GM19035 (cell line): ENCODE measurements at regions not wholly inside any gene's neighbourhood (a gene's known extent, or its start where the extent isn't known, plus 50 kb on each side); places are given as distances from the start of the nearest gene placed in this dataset.

Source experiments
- ATAC-seq: cut with Tn5 transposase; IDR thresholded peaks from one replicate; pipeline ENCODE4 v1.9.1; 2021; ENCODE audit not compliant: unreplicated experiment

GRCh38 chr15:94673801-94674200 lies 442.4 kb downstream of the MCTP2 start:
- no peak for ATAC-seq

DNA sequence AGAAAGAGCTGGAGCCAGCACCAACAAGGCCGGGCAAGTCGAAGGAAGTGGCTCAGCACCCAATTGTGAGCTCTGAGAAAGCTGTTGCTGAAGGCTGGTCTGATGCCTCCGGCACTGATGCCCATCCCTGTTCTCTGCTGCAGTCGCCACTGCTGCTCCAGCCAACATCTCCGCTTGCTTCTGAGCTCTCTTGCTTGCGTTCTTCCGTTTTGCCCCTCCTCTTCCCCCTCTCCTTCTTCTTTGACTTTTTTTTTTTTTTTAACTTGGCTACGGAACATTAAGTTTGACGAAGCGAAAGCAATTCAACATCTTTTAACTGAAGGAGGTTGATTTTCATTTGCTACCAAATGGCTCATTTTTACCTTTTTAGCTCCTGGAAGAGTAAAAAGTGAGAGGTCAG lies 442.9 kb downstream of the MCTP2 start:
- no peak for ATAC-seq

- no peak for ATAC-seq
These were observed 445.9 kb downstream of the MCTP2 start for GRCh38 chr15:94677202-94677790.

DNA sequence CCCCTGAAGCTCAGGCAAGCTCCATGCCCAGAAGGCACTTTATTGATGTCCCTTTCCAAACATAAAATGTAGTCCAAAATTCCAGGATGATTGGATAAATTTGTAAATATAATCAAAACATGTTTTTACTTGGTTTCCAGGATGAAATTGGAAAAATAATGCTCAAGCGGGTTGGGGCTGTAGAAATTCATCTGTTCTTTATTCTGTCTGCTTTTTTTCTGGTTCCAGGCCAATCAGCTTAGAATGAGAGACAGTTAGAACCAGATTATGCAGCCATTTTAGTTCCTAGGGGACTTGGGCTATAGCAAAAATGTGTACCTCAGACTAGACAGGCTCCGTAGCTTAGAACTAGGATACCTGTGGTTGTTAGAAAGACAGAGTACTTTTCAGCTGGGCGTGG lies 450.8 kb downstream of the MCTP2 start:
- ATAC-seq: no peak

DNA sequence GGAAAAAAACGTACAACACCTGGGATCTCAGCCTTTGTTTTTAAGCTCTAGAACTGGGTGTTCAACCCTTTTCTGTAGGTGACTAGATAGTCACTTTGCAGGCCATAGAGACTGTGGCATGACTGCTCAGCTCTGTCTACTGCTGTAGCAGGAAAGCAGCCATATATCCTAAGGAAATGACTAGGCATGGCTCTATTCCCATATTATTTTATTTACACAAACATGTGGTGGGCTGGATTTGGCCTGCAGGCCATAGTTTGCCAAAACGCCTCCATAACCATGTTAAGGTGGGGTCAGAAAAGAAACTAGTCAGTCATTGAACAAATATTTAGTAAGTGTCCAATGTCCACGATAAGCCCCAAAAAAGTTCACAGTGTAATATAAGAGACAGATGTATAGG lies 452.5 kb downstream of the MCTP2 start:
- no peak for ATAC-seq

GRCh38 chr15:94691169-94691568 lies 459.8 kb downstream of the MCTP2 start:
- no peak for ATAC-seq

DNA sequence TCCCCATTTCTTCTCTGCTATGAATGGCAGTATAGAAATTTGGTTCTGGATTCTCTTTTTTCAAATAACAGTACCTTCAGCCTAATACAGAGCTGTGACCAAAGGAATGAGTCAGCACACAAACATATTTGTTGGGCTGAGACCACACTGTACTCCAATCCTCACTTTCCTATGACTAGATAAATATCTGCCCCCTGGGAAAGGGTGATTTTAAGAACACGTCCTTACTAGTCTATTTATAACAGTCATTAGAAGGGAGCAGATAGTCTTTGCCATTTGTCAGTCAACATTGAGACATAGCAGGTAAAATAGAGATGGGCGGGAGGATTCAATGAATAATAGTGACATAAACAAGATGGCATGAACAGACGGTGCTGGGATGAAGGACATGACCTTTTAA lies 461.3 kb downstream of the MCTP2 start:
- no peak for ATAC-seq

DNA sequence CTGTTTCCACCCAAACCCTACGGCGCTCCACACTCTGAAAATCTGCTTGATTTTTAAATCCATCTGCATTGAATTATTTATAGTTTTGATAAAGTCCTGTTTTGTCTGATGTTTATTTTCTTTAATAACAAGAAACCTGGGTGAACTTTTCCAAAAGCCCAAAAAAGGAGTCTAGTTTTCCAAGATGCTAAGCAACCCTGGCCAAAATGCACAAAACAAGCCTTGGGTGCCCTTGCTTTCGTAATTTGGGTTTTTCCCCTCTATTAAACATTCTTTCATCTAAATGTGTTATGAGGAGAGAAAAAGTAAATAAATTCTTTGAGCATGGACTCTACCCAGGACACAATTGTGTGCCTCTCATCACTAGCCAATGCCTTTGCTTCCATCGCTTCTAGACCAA lies 468.9 kb downstream of the MCTP2 start:
- ATAC-seq: no peak

DNA sequence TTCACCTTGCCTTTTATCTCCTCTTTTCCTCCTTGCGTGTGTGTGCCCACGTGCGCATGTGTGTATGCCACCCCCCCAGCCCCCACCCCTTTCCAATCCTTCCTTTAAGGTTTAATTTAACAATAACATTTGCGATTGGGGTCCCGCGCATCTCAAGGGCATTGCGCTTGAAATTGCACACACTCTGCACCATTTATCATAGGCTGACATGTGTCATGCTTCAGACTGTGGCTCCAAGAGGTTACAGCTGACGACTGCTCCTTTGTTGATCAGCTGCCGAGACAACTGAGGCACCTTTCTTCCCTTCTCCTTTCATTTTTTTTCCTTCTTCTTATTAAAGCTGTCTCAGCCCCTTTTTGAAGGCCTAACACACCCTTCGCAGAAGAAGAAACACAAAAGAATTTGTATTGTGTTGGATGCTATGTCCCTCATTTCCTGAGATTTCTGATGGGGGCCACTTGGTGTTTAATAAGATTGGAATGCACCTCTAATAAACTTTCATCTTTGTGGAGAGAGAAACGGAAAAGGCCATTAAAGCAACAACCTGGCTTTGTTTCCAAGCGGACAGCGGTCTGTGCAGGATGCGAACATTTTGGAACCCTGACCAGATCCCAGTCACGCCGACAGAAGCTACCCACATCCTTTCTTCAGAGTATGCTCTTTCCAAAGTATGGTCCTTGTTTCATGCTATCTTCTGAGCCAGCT lies 470.1 kb downstream of the MCTP2 start:
- no peak for ATAC-seq

DNA sequence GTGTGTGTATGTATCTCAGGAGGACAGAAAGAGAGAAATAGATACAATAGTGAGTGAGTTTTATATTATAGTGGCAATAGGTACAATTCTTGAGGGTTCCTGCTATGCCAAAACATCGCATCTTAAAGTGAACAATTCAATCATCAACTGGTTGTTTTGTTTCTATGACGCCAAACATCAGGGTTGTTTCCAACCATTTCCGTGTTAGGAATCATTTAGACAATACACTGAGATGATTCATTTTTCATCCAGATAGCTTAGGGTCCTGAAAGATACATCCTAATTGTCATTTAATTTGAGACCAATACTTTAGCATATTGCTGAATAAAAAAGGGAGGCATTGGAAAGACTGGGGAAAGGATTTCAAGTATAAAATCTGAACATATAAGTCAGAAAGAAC lies 472.2 kb downstream of the MCTP2 start:
- no peak for ATAC-seq

GRCh38 chr15:94704421-94704820 lies 473.1 kb downstream of the MCTP2 start:
- no peak for ATAC-seq

DNA sequence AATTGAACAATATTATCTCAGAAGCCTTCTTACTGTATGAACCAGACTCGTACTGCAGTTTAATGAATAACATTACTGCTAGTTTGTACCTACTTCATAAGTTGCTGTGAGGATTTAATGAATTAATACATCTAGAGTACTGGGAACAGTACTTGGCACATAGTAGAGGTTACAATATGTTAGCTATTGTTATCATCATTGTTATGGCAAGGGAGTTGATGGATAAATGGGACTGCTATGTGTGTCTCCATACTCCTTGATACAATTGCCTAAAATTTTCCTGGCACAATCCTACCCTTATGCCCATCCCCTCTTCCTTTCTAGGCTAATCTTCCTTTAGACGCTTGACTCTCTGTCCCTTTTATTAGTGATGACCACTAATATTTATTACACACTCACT lies 473.6 kb downstream of the MCTP2 start:
- no peak for ATAC-seq

DNA sequence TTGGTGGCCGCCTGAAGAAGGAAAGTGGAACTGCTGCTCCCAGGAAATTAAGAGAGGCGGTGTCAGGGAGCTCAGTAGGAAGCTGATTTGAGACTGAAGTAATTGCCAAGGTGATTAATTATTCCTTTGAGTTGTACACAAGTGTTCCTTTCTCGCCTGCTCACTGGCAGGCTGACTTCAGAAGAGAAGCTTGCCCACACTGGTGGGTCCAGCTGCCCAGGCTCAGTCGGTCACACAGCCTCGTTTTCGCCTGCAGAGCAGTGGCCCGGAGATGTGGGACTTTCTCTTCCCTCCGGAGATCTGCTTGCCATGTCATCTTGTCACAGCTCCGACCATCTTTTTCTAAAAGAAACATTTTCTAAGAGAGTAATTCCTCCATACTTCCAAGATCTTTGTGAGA lies 478.0 kb downstream of the MCTP2 start:
- ATAC-seq: no peak

DNA sequence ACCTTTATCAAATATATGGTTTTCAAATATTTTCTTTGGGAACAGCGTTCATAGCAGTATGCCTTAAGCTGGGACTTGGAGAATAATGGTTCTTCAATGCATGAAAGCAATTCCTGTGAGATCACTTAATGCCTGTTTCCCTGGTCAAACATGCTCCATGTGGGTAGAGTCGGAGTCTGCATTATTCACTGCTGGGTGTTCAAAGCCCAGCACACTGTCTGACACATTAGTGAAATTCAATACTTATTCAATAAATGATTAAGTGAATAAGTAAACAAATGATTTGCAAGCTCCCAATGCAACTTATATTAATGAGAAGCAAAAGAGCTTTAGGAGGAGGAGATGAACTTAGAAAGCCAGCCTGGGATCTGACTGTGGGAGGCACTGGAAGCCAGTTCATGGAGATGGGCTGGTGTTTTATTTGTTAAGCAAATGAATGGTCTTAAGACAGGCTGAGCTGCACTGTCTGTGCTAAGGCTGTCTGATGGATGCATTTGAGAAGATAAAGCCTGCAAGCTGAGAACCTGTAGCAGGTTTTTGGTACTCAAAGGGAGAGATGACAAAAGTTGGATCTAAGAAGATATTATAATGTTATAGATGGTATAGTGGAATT lies 490.8 kb downstream of the MCTP2 start:
- ATAC-seq: no peak

DNA sequence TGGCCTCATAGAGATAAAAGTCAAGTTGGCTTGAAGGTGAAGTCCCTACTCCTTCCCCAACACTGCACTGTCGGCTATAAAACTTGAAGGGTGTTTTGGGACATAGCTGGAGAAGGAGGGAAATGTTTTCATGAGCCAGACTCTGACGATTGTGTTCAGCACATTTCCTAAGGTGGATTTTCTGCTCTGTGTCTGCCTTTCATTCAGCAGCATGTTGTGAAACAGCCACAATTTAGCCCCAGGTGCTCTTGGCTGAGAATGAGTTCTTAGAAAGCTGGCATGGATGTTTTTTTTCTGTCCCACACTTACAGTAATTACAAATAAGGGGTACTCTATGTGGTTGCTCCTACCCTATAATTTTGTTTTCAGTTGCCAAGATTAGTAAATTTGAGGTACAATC lies 492.4 kb downstream of the MCTP2 start:
- ATAC-seq: no peak

DNA sequence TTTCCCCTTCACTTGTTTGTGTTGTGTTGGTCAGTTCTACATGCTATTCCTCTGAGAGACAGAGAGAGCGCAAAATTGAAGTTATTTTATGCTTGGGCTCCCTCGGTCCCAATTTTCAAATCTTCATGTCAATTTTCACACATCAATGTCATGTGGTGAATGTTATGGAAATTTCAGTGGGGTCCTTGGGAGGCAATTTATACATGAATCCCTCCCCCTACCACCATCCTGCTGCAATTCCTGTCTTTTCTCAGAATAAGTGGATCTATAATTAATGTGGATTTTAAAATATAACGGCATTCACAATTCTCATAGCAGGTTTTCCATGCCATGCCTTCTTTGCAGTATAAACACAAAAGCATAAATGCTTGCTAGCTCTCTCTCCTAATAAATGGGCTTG lies 499.9 kb downstream of the MCTP2 start:
- no peak for ATAC-seq

DNA sequence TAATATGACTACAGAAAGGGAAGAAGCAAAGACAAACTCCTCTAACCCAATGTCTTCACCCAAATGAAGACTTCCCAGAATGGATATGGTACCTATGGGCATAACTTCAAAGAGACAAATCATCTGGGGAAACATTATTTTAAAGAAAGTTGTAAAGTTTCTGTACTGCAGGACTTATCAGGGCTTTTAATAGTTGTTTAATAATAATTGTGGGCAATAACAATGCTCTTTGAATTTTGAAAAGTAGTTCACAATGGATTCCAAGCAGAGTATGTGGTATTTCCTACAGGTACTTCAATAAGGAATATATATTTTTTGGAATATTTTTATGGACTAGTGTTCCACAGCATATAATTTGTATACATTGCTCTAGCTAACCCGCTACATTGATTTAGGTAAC lies 503.1 kb downstream of the MCTP2 start:
- no peak for ATAC-seq

DNA sequence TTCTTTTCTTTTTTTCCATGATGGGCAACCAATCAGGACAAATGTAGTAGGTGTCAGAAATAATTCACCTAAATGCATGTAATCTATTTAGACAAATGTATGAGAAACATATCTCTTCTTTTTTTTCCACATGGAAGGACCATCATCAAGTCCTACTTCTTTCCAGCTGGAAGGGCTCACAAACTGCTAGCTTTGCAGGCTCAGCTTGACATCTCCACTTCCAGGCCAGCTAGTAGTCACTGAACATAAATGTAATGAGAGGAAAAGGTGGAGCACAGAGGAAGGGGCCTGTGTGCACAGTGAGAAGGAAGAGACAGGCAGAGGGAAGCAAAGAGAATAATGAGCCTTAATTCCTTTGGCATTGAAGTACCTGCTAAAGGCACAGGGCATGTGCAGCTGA lies 504.9 kb downstream of the MCTP2 start:
- no peak for ATAC-seq

- ATAC-seq: no peak
These were observed 508.3 kb downstream of the MCTP2 start for GRCh38 chr15:94739639-94740038.

GRCh38 chr15:94740469-94740868 lies 509.1 kb downstream of the MCTP2 start:
- no peak for ATAC-seq

DNA sequence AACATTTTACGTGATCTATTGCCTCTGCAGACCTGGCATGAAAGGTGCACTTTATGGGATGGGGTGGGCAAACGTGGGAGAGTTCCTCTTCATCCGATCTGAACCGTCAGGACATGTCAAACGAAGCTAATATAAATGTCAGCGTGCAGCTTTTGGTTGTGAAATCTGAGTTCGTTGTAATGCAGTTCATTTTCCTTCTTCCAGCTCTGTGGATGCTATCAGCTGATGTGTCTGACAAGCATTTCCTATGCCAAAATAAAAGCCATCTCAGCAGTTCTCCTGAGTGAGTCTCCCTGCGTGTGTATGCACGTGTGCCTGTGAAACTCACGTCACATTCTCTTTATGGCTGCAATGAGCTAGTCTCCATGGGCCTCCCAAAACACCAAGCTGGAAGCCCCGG lies 512.3 kb downstream of the MCTP2 start:
- no peak for ATAC-seq

DNA sequence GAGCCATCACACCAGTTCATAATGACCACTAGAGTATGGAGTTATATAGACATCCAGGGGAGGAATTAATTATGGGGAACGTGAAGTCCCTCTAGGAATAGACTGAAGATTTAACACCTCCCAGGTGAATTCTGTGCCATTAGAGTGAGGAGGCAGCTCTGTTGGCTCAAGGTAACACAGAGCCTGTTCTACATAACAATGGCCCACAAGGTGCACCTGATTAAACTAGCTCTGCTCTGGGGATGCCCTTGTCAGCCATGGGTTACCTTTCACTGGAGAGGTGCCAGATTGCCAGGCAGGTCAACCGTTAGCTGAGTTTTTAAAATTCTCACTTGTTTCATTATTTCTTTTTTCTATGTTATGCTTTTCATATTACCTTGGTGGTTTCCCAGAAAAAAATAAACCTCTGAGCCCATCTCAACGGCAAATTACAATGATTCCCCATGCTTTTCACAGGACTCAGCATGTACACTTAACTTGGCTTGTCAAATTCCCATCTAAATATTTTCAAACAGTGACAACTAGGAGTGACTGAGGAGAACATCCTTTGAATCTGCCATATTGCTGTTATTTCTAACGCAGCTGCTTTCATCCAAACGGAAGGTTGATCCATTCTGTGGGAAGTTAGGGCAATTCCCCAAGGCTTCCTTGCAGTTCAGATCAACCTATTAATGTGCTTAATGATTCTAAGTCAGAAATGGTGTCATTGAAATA lies 512.9 kb downstream of the MCTP2 start:
- ATAC-seq: no peak
